ENCODE measurements at regions not wholly inside any gene's neighbourhood (a gene's known extent, or its start where the extent isn't known, plus 50 kb on each side); places are given as distances from the start of the nearest gene placed in this dataset.

GRCh38 chr2:191537921-191538320, 140.0 kb upstream of the NABP1 start:
- TF ChIP-seq CTCF (IDR thresholded peaks at IDR 0.05): no peak
- Mint-ChIP-seq H3K4me3 (no peak overlapping the region), H3K27me3 (no peaks in the 10 kb centered on the region), H3K27ac (no peak overlapping the region), H3K36me3 (ENCODE audit: low read depth) (no peaks in the 10 kb centered on the region), H3K4me1 (ENCODE audit: low read depth) (no peaks in the 10 kb centered on the region), H3K9me3 (no peaks in the 10 kb centered on the region)
- H3K9me3 ChIP-seq (ENCODE audit: control insufficient read depth in 1 of 2, insufficient read depth in 1 of 2, low read length in 2 of 2): no peaks in the 10 kb centered on the region
- no peak overlapping the region for H3K27ac ChIP-seq (ENCODE audit: low read depth in 1 of 2, low read length in 2 of 2)
- no peak overlapping the region for H3K4me3 ChIP-seq (ENCODE audit: low read length)
- H3K4me1 ChIP-seq (ENCODE audit: insufficient read depth, low read length): no peaks in the 10 kb centered on the region
- no peaks in the 10 kb centered on the region for H3K27me3 ChIP-seq (ENCODE audit: control insufficient read depth in 1 of 2, insufficient read depth in 2 of 2, low read length in 2 of 2)
- ATAC-seq (ENCODE audit: poor library complexity): no peak
- ChIA-PET CTCF (interaction anchor here (1.7 kb wide), 1 partner anchor 625 kb away, joined by 3 read pairs; no protein-coding TSS in a partner anchor), POLR2A (no interaction called here)
- H3K36me3 ChIP-seq (ENCODE audit: insufficient read depth, low read length): no peaks in the 10 kb centered on the region
- no peak for DNase-seq
- intact Hi-C loops (cut with DNase I, micrococcal nuclease): no loop called here

GRCh38 chr2:191538334-191538903, 139.5 kb upstream of the NABP1 start:
- H3K27ac ChIP-seq (ENCODE audit: low read depth in 1 of 2, low read length in 2 of 2): no peak overlapping the region
- ATAC-seq (ENCODE audit: poor library complexity) (no peak), DNase-seq (no peak)
- Mint-ChIP-seq H3K27me3 (no peaks in the 10 kb centered on the region), H3K36me3 (ENCODE audit: low read depth) (no peaks in the 10 kb centered on the region), H3K4me3 (no peak overlapping the region), H3K27ac (no peak overlapping the region), H3K9me3 (no peaks in the 10 kb centered on the region), H3K4me1 (ENCODE audit: low read depth) (no peaks in the 10 kb centered on the region)
- ChIA-PET POLR2A (no interaction called here), CTCF (interaction anchor here (0.7 to 1.7 kb wide), 5 partner anchors 8 to 625 kb away, joined by 3 to 5 read pairs (median 3); partner anchors contain the start of gene MYO1B)
- no peak overlapping the region for H3K4me3 ChIP-seq (ENCODE audit: low read length)
- no peaks in the 10 kb centered on the region for H3K4me1 ChIP-seq (ENCODE audit: insufficient read depth, low read length)
- TF ChIP-seq CTCF (IDR thresholded peaks at IDR 0.05): no peak
- no peaks in the 10 kb centered on the region for H3K9me3 ChIP-seq (ENCODE audit: control insufficient read depth in 1 of 2, insufficient read depth in 1 of 2, low read length in 2 of 2)
- no peaks in the 10 kb centered on the region for H3K27me3 ChIP-seq (ENCODE audit: control insufficient read depth in 1 of 2, insufficient read depth in 2 of 2, low read length in 2 of 2)
- intact Hi-C loops (cut with DNase I, micrococcal nuclease): no loop called here
- H3K36me3 ChIP-seq (ENCODE audit: insufficient read depth, low read length): no peaks in the 10 kb centered on the region

GRCh38 chr2:191539068-191539467, 138.9 kb upstream of the NABP1 start:
- Histone ChIP-seq H3K4me3 (ENCODE audit: low read length) (no peak overlapping the region), H3K4me1 (ENCODE audit: insufficient read depth, low read length) (no peaks in the 10 kb centered on the region), H3K27me3 (ENCODE audit: control insufficient read depth in 1 of 2, insufficient read depth in 2 of 2, low read length in 2 of 2) (no peaks in the 10 kb centered on the region), H3K9me3 (ENCODE audit: control insufficient read depth in 1 of 2, insufficient read depth in 1 of 2, low read length in 2 of 2) (no peaks in the 10 kb centered on the region), H3K36me3 (ENCODE audit: insufficient read depth, low read length) (no peaks in the 10 kb centered on the region), H3K27ac (ENCODE audit: low read depth in 1 of 2, low read length in 2 of 2) (no peak overlapping the region)
- H3K4me3 Mint-ChIP-seq: no peak overlapping the region
- no peak overlapping the region for H3K27ac Mint-ChIP-seq
- ChIA-PET CTCF (interaction anchor here (0.7 to 1.7 kb wide), 9 partner anchors 9 to 1233 kb away, joined by 3 to 6 read pairs (median 3); partner anchors contain the start of gene MYO1B), POLR2A (interaction anchor here (1.4 kb wide), 1 partner anchor 11 kb away, joined by 3 read pairs; no protein-coding TSS in a partner anchor)
- H3K4me1 Mint-ChIP-seq (ENCODE audit: low read depth): no peaks in the 10 kb centered on the region
- intact Hi-C loops (cut with DNase I, micrococcal nuclease): loop anchor here in 1 of 2 experiments (1.0 kb wide), 1 partner anchor 623 kb away; no protein-coding TSS in a partner anchor
- H3K9me3 Mint-ChIP-seq: no peaks in the 10 kb centered on the region
- DNase-seq (peak in 6 of 14 experiments; percentile 11 to 38 (median 18)), ATAC-seq (ENCODE audit: poor library complexity) (no peak)
- no peaks in the 10 kb centered on the region for H3K27me3 Mint-ChIP-seq
- TF ChIP-seq CTCF (IDR thresholded peaks at IDR 0.05): peak; percentile 46
- H3K36me3 Mint-ChIP-seq (ENCODE audit: low read depth): no peaks in the 10 kb centered on the region

Measured in CD4-positive, alpha-beta T cell (primary cell).